ENCODE measurements at regions not wholly inside any gene's neighbourhood (a gene's known extent, or its start where the extent isn't known, plus 50 kb on each side); places are given as distances from the start of the nearest gene placed in this dataset.

DNA sequence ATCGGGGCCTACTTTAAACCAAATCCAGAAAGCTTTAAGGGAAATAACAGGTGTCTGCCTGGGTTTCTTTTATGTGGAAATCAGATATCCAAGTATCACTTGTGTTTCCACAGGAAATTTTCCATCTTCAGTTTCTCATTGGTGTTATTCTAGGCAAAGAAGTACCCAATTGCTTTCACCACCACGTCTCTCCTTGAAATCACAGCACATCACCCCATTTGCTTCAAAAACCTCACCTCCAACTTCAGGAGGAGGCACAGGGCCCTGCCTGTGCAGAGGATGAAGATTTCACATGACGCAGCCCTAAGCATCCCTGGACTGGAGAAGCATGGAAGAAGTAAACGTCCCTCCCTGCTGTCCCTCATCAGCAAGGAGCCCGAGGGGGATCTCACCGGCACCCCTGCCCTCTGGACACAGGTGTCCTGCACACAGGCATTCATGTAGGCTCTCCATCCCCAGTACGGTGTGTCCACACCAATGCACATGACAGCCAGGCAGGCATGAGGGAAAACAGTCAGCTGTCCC is 182.3 kb downstream of the TBXT start:
- DNase-seq = no peak

DNA sequence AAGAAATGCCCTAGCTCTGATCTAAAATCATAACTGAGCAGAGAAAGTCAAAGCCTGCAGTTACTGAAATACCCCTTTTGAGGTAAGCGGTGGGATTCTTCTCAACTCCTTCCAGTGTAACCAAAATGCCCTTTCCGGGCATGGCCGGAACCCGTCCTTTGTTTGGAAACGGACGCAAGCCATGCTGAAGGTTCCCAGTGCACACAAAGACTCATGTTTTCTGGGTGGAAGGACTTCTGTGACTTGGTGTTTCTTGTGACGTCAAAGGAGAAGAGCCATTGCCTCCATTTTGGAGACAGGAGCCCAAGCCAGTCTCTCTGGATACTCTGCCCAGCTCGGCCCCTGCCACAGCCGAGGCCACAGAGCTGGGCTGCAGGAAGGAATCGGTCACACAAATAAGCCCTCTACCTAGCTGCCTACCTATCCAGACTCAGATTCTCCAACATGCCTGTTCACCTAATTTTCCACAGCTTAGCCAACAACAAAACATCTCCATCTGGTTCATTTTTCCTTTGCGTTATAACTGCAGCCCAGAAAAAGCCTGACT is 182.8 kb downstream of the TBXT start:
- no peak for DNase-seq

DNA sequence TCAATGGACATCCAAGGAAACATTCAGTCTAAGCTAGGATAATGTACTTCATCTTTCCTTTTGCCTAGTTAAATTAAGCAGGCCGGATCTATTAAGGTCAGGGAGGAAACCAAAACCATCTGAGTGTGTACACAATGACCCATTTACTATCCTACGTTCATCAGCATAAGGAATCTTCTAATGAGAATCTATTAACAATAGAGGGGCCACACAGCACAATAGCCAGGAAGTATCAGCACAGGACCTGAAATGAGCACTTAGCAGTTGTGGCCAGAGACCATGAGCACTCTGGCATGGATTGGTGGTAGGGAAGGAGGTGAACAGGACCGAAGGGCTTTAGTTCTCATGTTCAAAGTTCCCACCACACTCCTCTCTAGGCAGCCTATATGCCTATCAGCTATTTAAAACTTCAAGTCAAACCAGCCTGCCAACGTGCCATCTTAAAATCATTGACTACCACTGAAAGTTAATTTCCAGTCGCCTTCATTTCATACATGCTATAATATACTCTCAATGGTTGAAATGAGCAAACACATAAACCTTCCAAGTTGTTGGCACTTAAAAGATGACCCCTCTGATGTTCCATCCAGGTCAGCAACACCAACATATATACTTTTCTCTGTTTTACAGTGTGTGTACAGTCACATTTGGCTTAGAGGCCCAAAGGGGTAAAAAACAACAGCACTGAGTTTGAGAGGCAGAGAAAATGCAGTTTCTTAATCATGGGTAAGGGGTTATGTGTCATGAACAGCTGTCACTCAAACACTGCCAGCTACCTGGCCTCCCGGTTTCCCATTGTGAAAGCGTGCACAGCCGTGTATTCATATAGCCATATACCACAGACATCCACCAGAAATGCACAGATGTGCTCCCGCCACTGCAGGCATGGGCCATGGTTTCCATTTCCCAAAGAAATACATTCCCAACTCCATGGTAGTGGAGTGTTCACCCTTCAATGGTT is 184.3 kb downstream of the TBXT start:
- DNase-seq = no peak

DNA sequence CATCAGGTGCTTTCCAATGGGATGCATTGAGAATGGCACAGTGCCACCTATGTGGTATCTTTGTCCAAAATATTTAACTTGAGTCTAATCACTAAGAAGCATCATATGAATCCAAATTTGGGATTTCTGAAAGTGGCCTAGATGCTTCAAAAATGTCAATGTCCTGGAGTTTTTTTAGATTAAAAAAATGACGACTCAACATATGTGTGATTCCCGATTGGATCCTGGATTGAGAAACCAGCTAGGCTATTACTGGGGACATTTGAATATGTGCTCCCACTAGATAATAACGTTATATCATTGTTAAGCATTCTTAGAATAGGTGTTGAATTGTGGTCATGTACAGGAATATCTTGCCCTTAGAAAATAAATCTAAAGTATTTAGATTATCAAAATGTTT is 189.2 kb downstream of the TBXT start:
- no peak for DNase-seq

DNA sequence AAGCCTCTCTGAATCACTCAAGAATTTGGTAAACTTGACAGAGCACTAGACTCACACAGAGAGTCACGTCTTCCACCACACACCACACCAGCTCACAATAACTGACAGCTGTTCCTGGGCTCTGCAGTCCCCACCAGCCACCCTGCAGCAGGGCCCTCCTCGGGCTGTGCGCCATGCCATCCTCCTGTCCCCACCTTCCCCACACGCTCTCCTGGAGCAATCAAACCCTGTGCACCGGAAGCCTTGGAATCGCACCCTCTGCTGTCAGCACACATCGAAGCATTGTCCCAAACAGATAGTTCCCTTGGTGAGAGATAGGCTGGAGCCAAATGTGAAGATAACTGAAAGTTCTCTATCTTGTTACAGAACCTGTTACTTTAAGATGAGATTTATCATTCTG is 191.0 kb downstream of the TBXT start:
- no peak for DNase-seq

DNA sequence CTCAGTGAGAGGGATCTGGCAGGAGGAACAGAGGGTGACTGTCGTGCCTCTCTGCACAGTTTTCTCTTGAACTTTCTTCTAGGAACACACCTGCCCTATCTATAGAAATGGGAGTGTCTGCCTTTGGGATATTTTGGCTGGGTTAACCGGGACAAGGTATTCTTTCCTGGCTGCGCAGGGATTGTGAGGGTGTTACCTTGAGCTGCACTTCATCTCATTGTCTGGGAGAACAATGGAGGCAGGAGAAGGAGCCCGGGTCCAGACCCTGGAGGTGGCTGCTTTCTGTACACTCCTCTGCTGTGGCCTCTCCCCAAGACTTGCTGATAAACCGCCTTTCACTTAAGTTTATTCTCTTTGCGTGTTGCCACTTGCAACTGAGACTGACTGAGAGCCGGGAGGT is 192.8 kb downstream of the TBXT start:
- DNase-seq = no peak

DNA sequence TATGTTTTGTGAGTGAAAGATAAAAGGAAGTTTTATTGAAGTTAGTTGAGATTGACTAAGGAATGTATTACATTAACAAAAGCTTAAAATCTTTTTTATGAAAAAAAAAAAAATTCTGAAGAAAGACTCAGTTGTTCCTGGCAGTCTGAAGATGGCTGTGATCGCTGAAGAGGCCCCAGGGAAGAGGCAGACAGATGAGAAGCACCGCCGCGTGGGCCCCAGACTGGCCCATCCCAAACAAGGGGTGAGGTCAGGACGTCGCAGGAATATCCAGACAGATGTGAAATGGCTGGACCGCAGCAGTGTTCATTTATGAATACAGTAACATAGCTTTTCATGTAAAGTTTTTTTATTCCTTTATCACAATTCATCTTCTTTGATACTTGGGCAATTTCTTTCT is 194.2 kb downstream of the TBXT start:
- no peak for DNase-seq

DNA sequence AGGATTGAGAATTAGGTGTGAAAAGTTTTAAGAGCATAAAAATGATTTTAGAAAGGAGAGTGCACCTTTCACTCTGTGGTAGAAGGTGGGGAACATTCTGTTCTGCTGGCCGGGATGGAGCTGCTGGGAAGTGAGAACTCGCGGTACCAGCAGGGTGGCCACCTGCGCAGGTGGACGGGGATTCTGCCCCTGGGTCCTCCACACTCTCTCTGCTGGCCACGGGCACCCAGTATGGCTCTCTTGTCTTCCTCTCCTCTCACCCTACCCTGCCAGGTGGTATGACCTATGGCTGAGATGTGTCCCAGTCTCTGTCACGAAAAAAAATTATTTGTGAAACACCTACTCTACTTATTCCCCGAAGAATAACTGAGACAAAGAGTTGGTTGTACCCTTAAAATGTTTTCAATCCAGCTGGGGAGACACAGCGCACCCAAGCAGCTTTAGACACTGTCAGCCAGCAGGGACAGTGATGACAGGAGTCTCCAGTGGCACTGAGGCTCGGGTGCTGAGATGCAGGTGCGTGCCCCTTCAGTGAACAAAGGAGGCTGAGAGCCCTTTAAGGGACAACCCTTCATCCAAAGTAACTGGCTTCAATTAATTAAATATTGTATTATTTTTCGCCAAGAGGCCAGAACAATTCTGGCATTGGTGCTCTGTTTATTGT is 195.4 kb downstream of the TBXT start:
- no peak for DNase-seq

DNA sequence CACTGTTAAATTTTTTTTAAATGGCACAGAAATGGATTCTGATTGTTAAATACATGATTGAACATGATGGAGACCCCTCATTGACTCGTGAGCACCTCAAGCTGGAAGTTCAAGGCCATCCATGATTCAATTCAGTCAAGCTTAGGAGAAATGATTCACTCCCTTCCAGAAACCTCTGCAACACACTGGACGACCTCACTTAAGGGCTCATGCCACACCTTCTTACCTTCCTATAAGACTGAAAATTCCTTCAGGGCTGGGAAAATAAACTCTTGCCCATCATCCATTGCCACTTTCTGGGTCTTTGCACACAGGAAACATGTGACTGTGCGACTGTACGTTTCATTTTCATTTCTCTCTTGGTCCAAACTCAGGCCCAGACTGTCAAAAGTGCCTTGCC is 196.4 kb downstream of the TBXT start:
- DNase-seq = no peak

DNA sequence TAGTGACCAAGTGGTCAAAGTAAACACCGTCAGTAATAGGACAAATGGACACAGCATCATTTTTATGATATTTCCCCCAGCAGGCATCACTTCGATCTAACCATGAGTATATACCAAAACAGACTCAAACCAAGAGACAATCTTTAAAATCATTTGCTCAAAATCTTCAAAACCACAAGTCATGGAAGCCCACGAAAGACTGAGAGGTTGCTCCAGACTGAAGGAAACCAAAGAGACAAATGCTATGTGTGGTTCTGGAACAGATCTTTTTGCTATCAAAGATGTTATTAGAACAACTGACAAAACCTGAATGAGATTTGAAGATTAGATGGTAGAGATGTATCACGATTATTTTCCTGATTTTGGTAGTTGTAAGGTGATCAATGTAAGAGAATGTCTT is 197.7 kb downstream of the TBXT start:
- DNase-seq = no peak

DNA sequence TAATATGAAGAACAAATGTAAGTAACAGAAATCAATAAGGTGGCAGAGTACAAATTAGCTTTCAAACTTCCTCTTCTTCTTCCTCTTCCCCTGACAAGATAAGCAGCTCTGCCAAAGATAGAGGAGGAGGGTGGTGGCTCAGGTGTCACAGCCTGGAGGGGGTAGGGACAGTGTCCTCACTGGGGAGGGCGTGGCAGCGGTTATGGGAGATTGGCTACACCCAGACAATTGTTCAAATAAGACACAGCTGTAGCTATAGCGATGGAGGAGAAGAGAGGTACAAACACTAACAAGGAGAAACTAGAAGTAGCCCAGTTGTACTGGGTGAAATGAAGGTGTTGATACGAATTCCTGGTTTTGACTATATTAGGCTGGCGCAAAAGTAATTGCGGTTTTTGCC is 198.5 kb downstream of the TBXT start:
- no peak for DNase-seq

DNA sequence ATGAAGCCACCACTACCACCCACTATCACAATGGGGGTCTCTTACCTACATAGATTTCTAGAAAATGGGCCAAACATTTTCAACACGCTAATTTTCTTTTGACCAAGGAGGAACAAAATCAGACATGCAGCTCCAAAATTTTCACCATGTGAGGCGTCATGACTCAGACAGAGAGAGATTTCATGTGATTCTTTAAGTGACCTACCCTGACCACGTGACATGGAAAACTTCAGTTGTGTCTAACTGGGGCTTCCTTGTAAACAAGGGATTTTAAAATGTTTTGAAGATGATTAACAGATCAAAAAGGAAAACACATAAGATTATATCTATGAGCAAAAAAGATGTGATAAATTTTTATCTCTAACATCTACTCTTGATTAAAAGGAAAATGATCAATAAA is 199.2 kb downstream of the TBXT start:
- DNase-seq = no peak

DNA sequence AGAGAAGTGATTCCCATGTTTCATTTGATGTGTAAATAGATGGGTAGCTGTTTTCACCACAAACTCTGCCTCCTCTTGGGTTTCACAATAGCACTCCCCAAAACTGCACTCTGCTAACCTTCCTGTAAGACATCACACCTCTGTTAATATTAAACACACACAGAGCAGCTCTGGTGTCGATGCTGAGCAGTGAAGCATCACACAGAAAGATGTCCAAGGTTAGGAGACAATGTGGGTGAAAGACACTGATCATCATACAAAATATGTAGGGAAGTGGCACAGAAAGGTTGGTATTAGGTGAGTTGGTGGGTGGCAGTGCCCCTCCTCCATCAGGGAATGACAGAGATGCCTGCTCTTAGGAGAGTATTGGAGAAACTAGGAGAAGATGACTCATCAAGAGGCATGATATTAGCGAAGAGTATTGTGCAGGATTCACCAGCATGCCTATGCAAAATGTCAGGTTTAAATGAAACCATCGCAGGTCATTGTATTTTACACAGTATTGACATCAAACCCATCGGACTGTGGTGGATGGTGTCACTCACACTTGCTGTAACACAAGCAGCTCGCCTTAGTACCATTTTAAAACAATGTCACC is 199.7 kb downstream of the TBXT start:
- no peak for DNase-seq

DNA sequence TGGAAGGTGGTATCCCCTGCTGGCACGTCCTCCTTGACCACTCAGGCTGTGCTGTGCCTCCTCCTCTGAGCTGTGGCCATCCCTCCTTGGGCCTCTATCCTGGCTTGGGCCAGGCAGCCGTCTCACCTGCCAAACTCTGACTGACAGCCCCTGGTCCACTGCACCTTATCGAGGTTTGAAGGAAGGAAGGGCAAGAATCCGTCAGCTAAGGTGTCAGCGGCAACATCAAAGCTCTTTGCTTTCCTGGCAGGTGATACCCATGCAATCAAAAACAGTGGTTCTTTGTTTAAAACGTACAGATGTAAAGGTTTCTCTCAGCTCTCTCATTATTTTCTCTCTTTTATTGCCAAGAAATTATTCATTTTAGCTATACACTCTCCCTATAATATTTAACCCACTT is 203.9 kb downstream of the TBXT start:
- DNase-seq = no peak

DNA sequence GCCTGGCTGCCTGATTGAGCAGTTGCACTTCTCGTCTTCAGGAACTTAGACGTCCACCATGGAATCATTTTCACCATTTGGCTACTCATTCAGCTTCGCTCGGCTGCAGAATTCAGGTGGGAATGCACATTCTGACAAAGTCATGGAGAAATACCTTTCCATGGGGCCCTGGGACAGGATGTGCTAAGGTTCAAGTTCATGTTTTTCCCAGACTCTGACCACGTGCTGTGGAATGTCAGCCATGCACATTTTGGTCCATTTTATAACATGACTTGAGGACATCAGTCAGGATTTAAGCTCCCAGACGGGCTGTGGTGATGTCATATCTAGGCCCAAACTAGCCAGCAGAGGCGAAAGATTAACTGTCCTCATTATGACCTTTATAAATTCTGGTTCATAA is 205.3 kb downstream of the TBXT start:
- no peak for DNase-seq

DNA sequence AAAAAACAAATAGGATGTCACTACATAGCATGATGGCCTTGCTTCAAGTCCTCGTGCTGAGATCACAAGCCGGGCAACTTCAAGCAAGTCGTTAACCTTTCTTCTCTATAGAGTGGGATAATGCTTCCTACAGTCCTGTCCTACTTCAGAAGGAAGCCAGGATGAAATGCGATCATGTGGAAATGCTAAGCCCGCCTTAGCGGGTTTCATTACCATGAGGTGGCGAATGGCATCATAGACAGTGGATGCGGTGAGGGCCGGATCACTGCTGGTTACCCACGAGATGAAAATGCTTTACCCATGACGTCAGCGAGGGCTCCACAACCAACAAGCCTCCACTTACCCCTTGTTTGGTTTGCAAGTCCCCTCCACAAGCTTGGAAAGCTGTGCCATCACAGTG is 206.4 kb downstream of the TBXT start:
- no peak for DNase-seq

DNA sequence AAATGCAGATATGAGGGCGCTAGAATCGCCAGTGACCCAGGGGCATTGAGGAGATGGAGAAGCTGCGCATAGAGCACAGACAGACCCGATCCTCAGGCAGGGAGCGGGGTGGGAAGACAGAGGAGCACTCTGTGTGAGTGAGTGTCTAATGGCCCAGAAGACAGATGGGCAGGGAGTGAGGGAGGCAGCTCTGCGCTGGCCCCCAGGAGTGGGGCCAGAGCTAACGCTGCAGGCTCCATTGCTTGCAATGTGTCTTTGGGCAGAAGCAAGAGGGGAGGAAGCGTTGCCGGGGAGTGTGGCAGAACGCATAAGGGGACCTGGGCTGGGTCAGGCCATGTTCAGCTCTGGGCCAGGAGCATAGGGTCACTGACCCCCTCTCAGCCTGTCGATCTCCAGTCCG is 207.0 kb downstream of the TBXT start:
- DNase-seq = no peak

DNA sequence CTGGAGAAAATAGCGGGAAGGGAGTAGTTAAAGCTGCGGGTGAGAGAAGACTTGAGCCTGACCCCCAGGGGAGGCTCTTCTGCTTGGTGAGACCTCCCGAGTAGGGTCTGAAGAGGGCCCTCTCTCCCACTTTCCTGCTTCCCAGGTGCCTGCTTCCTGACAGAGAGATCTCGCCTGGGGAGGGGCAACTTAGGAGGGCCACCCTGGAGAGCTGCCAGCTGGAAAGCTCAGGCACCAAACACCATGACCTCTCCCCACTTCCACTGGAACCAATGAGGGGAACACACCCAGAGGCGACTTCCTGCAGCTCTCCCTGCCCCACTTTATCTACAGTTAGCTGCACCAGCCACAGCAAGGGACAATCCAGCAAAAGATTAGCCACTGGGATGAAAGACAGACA is 208.0 kb downstream of the TBXT start:
- no peak for DNase-seq

DNA sequence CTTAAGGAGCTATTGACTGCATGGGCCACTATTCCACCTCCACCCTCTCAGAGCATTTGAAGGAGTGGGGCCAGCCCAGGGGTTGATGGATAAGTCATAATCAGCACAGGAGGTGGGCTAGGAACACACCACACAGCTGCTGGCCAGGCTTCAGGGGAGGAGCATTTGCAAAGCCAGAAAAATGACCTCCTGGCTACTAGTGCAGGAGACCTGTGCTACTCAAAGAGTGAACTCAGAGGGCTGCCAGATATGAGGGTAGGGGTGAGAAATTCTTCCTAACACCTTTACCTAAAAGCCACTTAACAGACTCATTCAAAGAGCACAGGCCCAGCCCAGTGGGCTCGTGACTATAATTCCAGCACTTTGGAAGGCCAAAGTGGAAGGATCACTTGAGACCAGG is 210.8 kb downstream of the TBXT start:
- DNase-seq = no peak

DNA sequence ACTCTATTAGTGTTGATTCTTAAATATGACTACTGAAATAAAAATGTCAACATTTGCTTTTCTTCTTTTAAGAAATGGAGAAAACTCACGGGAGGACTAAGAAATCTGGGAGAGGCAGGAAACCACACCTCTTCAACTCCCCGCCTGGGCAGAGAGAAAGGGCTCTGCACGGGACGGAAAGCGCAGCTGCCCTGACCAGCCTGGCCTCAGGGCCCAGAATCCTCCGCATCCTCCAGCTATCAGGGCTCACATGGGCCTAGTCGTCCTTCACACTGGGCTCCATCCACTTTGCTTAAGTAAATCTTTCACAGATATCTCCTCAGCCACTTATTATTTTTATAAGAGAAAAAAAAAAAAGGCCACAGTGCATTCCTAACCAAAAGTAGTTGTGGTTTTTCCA is 215.1 kb downstream of the TBXT start:
- no peak for DNase-seq

DNA sequence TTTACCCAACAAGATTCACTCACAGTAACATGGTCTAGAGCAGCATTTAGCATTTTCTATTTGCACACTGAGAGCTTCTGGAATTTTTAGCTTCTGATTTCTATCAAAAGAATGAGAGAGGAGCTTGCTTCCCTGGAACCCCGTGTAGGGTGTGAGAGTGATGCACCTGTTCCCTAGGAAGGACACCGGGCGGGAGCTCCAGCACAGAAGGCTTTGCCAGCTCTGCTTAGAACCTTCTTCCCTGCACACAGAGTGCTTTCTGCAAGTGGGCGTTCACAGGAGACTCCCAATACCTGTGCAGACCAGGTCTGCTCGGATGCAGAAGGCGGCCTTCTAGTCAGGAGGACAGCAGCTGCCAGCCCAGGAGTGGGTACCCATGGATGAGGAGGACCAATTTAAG is 217.3 kb downstream of the TBXT start:
- no peak for DNase-seq

DNA sequence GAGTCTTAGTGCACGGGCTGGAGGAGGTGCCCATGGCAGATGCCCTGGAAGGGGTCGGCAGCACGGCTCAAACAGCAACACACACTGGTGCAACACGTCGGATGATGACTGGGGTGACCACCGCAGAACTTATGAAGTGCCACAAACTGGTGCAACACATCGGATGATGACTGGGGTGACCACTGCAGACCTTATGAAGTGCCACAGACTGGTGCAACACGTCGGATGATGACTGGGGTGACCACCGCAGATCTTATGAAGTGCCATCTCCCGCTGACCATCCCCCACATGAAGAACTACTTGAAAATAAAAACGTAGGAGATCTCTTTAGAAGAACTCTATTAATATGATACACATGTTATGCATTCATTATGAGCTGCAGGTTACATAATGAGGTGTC is 218.3 kb downstream of the TBXT start:
- no peak for DNase-seq

DNA sequence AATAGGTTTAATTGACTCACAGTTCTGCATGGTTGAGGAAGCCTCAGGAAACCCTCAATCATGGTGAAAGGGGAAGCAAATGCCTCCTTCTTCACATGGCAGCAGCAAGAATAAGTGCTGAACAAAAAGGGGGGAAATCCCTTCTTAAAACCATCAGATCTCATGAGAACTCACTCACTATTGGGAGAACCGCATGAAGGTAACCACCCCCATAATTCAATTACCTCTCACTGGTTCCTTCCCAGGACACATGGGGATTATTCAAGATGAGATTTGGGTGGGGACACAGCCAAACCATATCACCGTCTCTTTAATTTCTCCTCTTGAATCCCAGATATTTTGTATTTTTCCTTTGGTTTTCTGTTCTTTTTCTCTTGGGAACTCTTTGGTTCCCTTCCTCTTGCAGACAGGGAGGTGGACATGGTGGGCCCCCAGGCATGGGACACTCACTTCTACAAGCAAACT is 223.6 kb downstream of the TBXT start:
- DNase-seq = no peak

Data from activated gamma-delta T cell (primary cell).